Loucy (cell line): ENCODE measurements at regions not wholly inside any gene's neighbourhood (a gene's known extent, or its start where the extent isn't known, plus 50 kb on each side); places are given as distances from the start of the nearest gene placed in this dataset.

ENCODE experiments used
- H2AFZ ChIP-seq: fragments of 200-600 bp; sonication (generic); 2 replicates; pipeline ENCODE4 v1.6.0; 2016; ENCODE audit warnings: antibody characterized with exemption, mild to moderate bottlenecking, low read length, moderate library complexity
- H3F3A ChIP-seq: fragments of 200-600 bp; 2 replicates; pipeline ENCODE4 v1.6.0; 2016; ENCODE audit warnings: antibody characterized with exemption, low read depth, mild to moderate bottlenecking
- H3K27me3 ChIP-seq: fragments of 200-600 bp; sonication (generic); 2 replicates; pipeline ENCODE4 v1.6.1; 2014; ENCODE audit warnings: low read length, mild to moderate bottlenecking; ENCODE audit not compliant: insufficient read depth, poor library complexity, severe bottlenecking
- H3K36me3 ChIP-seq: fragments of 200-600 bp; sonication (generic); 2 replicates; pipeline ENCODE4 v1.6.1; 2016; ENCODE audit warnings: low read length; ENCODE audit not compliant: insufficient read depth
- H3K4me1 ChIP-seq: fragments of 200-600 bp; sonication (generic); 2 replicates; pipeline ENCODE4 v1.5.1; 2014; ENCODE audit warnings: low read length, mild to moderate bottlenecking; ENCODE audit not compliant: insufficient read depth, poor library complexity, severe bottlenecking
- H3K4me2 ChIP-seq: fragments of 200-600 bp; sonication (generic); 2 replicates; pipeline ENCODE4 v1.6.0; 2014; ENCODE audit warnings: antibody characterized with exemption, low read length, low read depth, mild to moderate bottlenecking; ENCODE audit not compliant: poor library complexity, severe bottlenecking
- H3K4me3 ChIP-seq: fragments of 200-600 bp; sonication (generic); 2 replicates; pipeline ENCODE4 v1.5.1; 2014; ENCODE audit warnings: low read length, mild to moderate bottlenecking, mixed read lengths; ENCODE audit not compliant: poor library complexity, severe bottlenecking
- H3K79me2 ChIP-seq: fragments of 200-600 bp; sonication (generic); 2 replicates; pipeline ENCODE4 v1.6.1; 2014; ENCODE audit warnings: low read length; ENCODE audit not compliant: insufficient read depth
- H3K9ac ChIP-seq: fragments of 200-600 bp; sonication (generic); 2 replicates; pipeline ENCODE4 v1.6.0; 2014; ENCODE audit warnings: mild to moderate bottlenecking, low read depth, low read length, moderate library complexity; ENCODE audit not compliant: poor library complexity, severe bottlenecking
- H3K9me2 ChIP-seq: fragments of 200-600 bp; sonication (generic); replicated peaks from 2 replicates; pipeline ENCODE4 v1.6.1; 2016; ENCODE audit warnings: low read depth, low read length, mixed read lengths
- H3K9me3 ChIP-seq: fragments of 200-600 bp; sonication (generic); 2 replicates; pipeline ENCODE4 v1.6.1; 2014; ENCODE audit warnings: mild to moderate bottlenecking, antibody characterized with exemption, low read length, low read depth; ENCODE audit not compliant: insufficient read depth
- H4K20me1 ChIP-seq: fragments of 200-600 bp; sonication (generic); 2 replicates; pipeline ENCODE4 v1.6.0; 2014; ENCODE audit warnings: antibody characterized with exemption, low read length, mild to moderate bottlenecking; ENCODE audit not compliant: insufficient read depth, poor library complexity, severe bottlenecking
- EZH2phosphoT487 ChIP-seq: fragments of 200-600 bp; IDR thresholded peaks from 2 replicates; pipeline ENCODE4 v1.6.1; 2018; ENCODE audit warnings: antibody characterized with exemption, mild to moderate bottlenecking, moderate library complexity, borderline replicate concordance
- TF ChIP-seq, protein P1 (sequence below): fragments of 200-600 bp; sonication (generic); conservative IDR thresholded peaks from 2 replicates; pipeline ENCODE4 v1.5.1; 2014; ENCODE audit warnings: mild to moderate bottlenecking, antibody characterized with exemption, low read length

GRCh38 chr1:218835609-218836008 is 338.1 kb upstream of the LYPLAL1 start:
- H3K9me3 ChIP-seq: no peaks in the 10 kb centered on the region
- H3K4me1 ChIP-seq: peaks cover 4% of the 10 kb centered on the region
- H3K9ac ChIP-seq: no peak overlapping the region
- H4K20me1 ChIP-seq: no peaks in the 10 kb centered on the region
- no peak overlapping the region for H3K4me2 ChIP-seq
- no peaks in the 10 kb centered on the region for H3K27me3 ChIP-seq
- H3K79me2 ChIP-seq: no peaks in the 10 kb centered on the region
- TF ChIP-seq, protein P1, sequence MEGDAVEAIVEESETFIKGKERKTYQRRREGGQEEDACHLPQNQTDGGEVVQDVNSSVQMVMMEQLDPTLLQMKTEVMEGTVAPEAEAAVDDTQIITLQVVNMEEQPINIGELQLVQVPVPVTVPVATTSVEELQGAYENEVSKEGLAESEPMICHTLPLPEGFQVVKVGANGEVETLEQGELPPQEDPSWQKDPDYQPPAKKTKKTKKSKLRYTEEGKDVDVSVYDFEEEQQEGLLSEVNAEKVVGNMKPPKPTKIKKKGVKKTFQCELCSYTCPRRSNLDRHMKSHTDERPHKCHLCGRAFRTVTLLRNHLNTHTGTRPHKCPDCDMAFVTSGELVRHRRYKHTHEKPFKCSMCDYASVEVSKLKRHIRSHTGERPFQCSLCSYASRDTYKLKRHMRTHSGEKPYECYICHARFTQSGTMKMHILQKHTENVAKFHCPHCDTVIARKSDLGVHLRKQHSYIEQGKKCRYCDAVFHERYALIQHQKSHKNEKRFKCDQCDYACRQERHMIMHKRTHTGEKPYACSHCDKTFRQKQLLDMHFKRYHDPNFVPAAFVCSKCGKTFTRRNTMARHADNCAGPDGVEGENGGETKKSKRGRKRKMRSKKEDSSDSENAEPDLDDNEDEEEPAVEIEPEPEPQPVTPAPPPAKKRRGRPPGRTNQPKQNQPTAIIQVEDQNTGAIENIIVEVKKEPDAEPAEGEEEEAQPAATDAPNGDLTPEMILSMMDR: no peak
- no peak for TF ChIP-seq EZH2phosphoT487
- no peak overlapping the region for H2AFZ ChIP-seq
- H3F3A ChIP-seq: no peaks in the 10 kb centered on the region
- H3K4me3 ChIP-seq: no peak overlapping the region
- H3K9me2 ChIP-seq: no peaks in the 10 kb centered on the region
- H3K36me3 ChIP-seq: no peaks in the 10 kb centered on the region

DNA sequence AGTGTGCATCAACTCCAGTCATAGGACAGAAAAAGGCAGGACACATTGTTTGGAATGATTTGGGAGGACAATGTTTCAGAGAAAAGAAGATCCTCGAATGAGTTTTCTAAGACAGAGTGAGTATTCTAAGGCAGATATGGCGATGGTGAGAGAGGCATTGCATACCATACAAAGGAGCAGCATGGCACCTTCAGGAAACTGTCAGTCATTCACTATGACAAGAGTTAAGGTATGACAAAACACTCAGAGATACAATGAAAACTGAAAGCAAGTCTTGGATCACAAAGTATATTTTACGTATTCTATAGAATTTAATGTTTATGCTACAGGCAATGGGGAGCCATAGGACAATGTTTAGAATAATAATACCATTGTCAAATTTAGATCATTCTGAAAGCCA is 337.4 kb upstream of the LYPLAL1 start:
- no peaks in the 10 kb centered on the region for H3K27me3 ChIP-seq
- no peaks in the 10 kb centered on the region for H3K79me2 ChIP-seq
- H3K4me3 ChIP-seq: no peak overlapping the region
- H3K9me3 ChIP-seq: no peaks in the 10 kb centered on the region
- no peaks in the 10 kb centered on the region for H4K20me1 ChIP-seq
- H3K9ac ChIP-seq: no peak overlapping the region
- H3K4me1 ChIP-seq: peaks cover 4% of the 10 kb centered on the region
- no peak for TF ChIP-seq EZH2phosphoT487
- TF ChIP-seq, protein P1: no peak
- no peaks in the 10 kb centered on the region for H3K9me2 ChIP-seq
- H3K4me2 ChIP-seq: no peak overlapping the region
- H3K36me3 ChIP-seq: no peaks in the 10 kb centered on the region
- no peak overlapping the region for H2AFZ ChIP-seq
- no peaks in the 10 kb centered on the region for H3F3A ChIP-seq

GRCh38 chr1:218837051-218837450 is 336.6 kb upstream of the LYPLAL1 start:
- H3F3A ChIP-seq: no peaks in the 10 kb centered on the region
- peaks cover 4% of the 10 kb centered on the region for H3K4me1 ChIP-seq
- no peak overlapping the region for H3K4me3 ChIP-seq
- no peaks in the 10 kb centered on the region for H3K79me2 ChIP-seq
- TF ChIP-seq EZH2phosphoT487: no peak
- TF ChIP-seq, protein P1: no peak
- H4K20me1 ChIP-seq: no peaks in the 10 kb centered on the region
- H3K9me3 ChIP-seq: no peaks in the 10 kb centered on the region
- H2AFZ ChIP-seq: no peak overlapping the region
- no peaks in the 10 kb centered on the region for H3K9me2 ChIP-seq
- H3K9ac ChIP-seq: no peak overlapping the region
- no peaks in the 10 kb centered on the region for H3K36me3 ChIP-seq
- H3K27me3 ChIP-seq: no peaks in the 10 kb centered on the region
- H3K4me2 ChIP-seq: no peak overlapping the region
